Adrenal gland (tissue), 5 donors: ENCODE measurements at regions not wholly inside any gene's neighbourhood (a gene's known extent, or its start where the extent isn't known, plus 50 kb on each side); places are given as distances from the start of the nearest gene placed in this dataset.

Experiments used
- POLR2A ChIP-seq, 2 donors: fragments of 450-650 bp; IDR thresholded peaks; one replicate each; pipeline ENCODE4 v1.6.1; 2017; ENCODE audit warnings: antibody characterized with exemption in 2 of 2, mild to moderate bottlenecking in 2 of 2, moderate library complexity in 1 of 2
- TF ChIP-seq, protein P1 (sequence below), 6 experiments: fragments of 450-650 bp in 4 of 6; fragments of 200-600 bp in 2 of 6; sonication (generic) in 1 of 6; IDR thresholded peaks; 1 replicate in 5 of 6; 2 replicates in 1 of 6; pipeline versions ENCODE4 v1.5.1 to v1.8.0; 2016 to 2021; ENCODE audit warnings: antibody characterized with exemption in 6 of 6, mild to moderate bottlenecking in 2 of 6, moderate library complexity in 1 of 6
- donor health status: DM: no; HTN: no; CAD: no.

DNA sequence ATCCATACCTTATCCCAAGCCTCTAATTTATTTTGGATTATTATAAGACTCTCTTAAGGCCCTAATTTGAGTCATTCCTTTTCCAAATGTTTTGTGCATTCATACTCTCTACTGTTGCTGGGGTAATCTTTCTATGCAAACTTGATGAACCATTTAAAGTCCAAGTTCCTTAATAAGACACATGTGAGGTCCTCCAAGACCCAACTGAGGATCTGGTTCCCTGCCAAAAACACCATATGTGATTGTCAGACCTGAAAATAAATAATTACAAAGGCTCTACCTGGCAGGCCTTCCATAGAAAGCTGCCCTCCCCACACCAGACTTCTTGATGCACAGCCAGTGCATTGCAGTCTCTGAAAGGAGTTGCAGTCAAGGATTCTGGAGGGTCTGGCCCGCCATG is 257.9 kb upstream of the AKR1E2 start:
- TF ChIP-seq POLR2A (IDR thresholded peaks at IDR 0.05) = no peak
- TF ChIP-seq, protein P1, sequence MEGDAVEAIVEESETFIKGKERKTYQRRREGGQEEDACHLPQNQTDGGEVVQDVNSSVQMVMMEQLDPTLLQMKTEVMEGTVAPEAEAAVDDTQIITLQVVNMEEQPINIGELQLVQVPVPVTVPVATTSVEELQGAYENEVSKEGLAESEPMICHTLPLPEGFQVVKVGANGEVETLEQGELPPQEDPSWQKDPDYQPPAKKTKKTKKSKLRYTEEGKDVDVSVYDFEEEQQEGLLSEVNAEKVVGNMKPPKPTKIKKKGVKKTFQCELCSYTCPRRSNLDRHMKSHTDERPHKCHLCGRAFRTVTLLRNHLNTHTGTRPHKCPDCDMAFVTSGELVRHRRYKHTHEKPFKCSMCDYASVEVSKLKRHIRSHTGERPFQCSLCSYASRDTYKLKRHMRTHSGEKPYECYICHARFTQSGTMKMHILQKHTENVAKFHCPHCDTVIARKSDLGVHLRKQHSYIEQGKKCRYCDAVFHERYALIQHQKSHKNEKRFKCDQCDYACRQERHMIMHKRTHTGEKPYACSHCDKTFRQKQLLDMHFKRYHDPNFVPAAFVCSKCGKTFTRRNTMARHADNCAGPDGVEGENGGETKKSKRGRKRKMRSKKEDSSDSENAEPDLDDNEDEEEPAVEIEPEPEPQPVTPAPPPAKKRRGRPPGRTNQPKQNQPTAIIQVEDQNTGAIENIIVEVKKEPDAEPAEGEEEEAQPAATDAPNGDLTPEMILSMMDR (IDR thresholded peaks at IDR 0.05) = no peak
